ENCODE measurements at regions not wholly inside any gene's neighbourhood (a gene's known extent, or its start where the extent isn't known, plus 50 kb on each side); places are given as distances from the start of the nearest gene placed in this dataset.

DNA sequence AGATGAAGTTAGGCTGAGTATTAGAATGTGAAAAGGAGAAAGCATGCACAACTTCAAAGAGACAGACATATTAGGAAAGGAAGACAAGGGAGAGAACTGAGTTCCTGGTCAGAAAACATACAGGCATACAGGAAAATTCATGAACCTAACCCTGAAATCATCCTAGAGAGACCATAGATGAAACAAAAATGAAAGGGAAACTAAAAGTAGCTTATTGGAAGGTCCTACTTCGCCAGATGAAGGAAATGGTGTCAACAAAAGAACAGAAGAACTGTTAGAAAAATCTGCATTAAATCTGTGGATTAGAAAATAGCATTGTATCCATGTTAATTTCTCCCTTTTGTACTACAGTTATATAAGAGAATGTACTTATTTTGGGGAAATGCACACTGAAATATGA lies 169.0 kb upstream of the UFM1 start:
- TF ChIP-seq, protein P1, sequence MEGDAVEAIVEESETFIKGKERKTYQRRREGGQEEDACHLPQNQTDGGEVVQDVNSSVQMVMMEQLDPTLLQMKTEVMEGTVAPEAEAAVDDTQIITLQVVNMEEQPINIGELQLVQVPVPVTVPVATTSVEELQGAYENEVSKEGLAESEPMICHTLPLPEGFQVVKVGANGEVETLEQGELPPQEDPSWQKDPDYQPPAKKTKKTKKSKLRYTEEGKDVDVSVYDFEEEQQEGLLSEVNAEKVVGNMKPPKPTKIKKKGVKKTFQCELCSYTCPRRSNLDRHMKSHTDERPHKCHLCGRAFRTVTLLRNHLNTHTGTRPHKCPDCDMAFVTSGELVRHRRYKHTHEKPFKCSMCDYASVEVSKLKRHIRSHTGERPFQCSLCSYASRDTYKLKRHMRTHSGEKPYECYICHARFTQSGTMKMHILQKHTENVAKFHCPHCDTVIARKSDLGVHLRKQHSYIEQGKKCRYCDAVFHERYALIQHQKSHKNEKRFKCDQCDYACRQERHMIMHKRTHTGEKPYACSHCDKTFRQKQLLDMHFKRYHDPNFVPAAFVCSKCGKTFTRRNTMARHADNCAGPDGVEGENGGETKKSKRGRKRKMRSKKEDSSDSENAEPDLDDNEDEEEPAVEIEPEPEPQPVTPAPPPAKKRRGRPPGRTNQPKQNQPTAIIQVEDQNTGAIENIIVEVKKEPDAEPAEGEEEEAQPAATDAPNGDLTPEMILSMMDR (IDR thresholded peaks at IDR 0.05; ENCODE audit: low read depth, low read length), result no peak
- DNase-seq (ENCODE audit: low read depth, low spot score), result no peak
- Histone ChIP-seq H3K4me3 (ENCODE audit: low read depth, low read length) (peak overlapping the region; percentile 0; the same call in 1 of the 2 replicates), H3K27me3 (ENCODE audit: control insufficient read depth, insufficient read depth, low read length) (no peaks in the 10 kb centered on the region), H3K27ac (ENCODE audit: low read depth, low read length) (no peak overlapping the region), H3K9me3 (ENCODE audit: control insufficient read depth, insufficient read depth, low read length) (no peaks in the 10 kb centered on the region)
- CTCF ChIA-PET, result no interaction called here
- POLR2A ChIA-PET, result no interaction called here

- CTCF ChIA-PET, result no interaction called here
- POLR2A ChIA-PET, result no interaction called here
- Histone ChIP-seq H3K27ac (ENCODE audit: low read depth, low read length) (no peak overlapping the region), H3K4me3 (ENCODE audit: low read depth, low read length) (no peak overlapping the region), H3K27me3 (ENCODE audit: control insufficient read depth, insufficient read depth, low read length) (no peaks in the 10 kb centered on the region), H3K9me3 (ENCODE audit: control insufficient read depth, insufficient read depth, low read length) (no peaks in the 10 kb centered on the region)
- TF ChIP-seq, protein P1 (IDR thresholded peaks at IDR 0.05; ENCODE audit: low read depth, low read length), result no peak
- no peak for DNase-seq (ENCODE audit: low read depth, low spot score)
Measured at GRCh38 chr13:38180126-38180525, 169.5 kb upstream of the UFM1 start.

DNA sequence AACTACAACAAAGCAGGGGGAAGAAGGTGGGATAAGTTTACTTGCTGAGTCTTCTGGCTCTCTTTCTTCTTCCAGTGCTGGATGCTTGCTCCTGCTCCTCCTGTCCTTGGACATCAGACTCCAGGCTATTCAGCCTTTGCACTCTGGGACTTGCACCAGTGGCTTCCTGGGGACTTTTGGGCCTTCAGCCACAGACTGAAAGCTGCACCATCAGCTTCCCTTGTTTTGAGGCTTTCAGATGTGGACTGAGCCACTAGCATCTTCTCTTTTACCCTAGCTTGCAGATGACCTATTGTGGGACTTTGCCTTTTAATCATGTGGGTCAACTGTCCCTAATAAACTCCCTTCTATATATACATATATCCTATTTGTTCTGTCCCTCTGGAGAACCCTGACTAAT lies 173.0 kb upstream of the UFM1 start:
- TF ChIP-seq, protein P1 (IDR thresholded peaks at IDR 0.05; ENCODE audit: low read depth, low read length), result no peak
- Histone ChIP-seq H3K27me3 (ENCODE audit: control insufficient read depth, insufficient read depth, low read length) (no peaks in the 10 kb centered on the region), H3K4me3 (ENCODE audit: low read depth, low read length) (no peak overlapping the region), H3K27ac (ENCODE audit: low read depth, low read length) (no peak overlapping the region), H3K9me3 (ENCODE audit: control insufficient read depth, insufficient read depth, low read length) (no peaks in the 10 kb centered on the region)
- POLR2A ChIA-PET, result no interaction called here
- CTCF ChIA-PET, result no interaction called here
- no peak for DNase-seq (ENCODE audit: low read depth, low spot score)

- Histone ChIP-seq H3K9me3 (ENCODE audit: control insufficient read depth, insufficient read depth, low read length) (no peaks in the 10 kb centered on the region), H3K4me3 (ENCODE audit: low read depth, low read length) (no peak overlapping the region), H3K27me3 (ENCODE audit: control insufficient read depth, insufficient read depth, low read length) (no peaks in the 10 kb centered on the region), H3K27ac (ENCODE audit: low read depth, low read length) (no peak overlapping the region)
- TF ChIP-seq, protein P1 (IDR thresholded peaks at IDR 0.05; ENCODE audit: low read depth, low read length), result no peak
- no peak for DNase-seq (ENCODE audit: low read depth, low spot score)
- ChIA-PET CTCF (no interaction called here), POLR2A (no interaction called here)
Measured at GRCh38 chr13:38173403-38173802, 176.2 kb upstream of the UFM1 start.

GRCh38 chr13:38167164-38167822 lies 182.4 kb upstream of the UFM1 start:
- Histone ChIP-seq H3K27ac (ENCODE audit: low read depth, low read length) (no peak overlapping the region), H3K9me3 (ENCODE audit: control insufficient read depth, insufficient read depth, low read length) (no peaks in the 10 kb centered on the region), H3K27me3 (ENCODE audit: control insufficient read depth, insufficient read depth, low read length) (no peaks in the 10 kb centered on the region), H3K4me3 (ENCODE audit: low read depth, low read length) (no peak overlapping the region)
- TF ChIP-seq, protein P1 (IDR thresholded peaks at IDR 0.05; ENCODE audit: low read depth, low read length), result no peak
- CTCF ChIA-PET, result no interaction called here
- POLR2A ChIA-PET, result no interaction called here
- no peak for DNase-seq (ENCODE audit: low read depth, low spot score)
